ENCODE measurements at regions not wholly inside any gene's neighbourhood (a gene's known extent, or its start where the extent isn't known, plus 50 kb on each side); places are given as distances from the start of the nearest gene placed in this dataset.
"Not testable (repeated sequence)": the region's sequence is repeated elsewhere in the genome, so short reads cannot be mapped to it uniquely, and the experiment has no call there.

GRCh38 chr10:35949811-35950211 is 307.7 kb upstream of the FZD8 start:
- H3K4me1 Mint-ChIP-seq, result no peaks in the 10 kb centered on the region
- no peaks in the 10 kb centered on the region for H3K36me3 Mint-ChIP-seq
- H3K4me3 Mint-ChIP-seq, result no peak overlapping the region
- H3K27ac Mint-ChIP-seq, result no peak overlapping the region
- CTCF ChIA-PET, result no interaction called here
- DNase-seq, result no peak
- no peaks in the 10 kb centered on the region for H3K27me3 Mint-ChIP-seq
- peaks cover 2% of the 10 kb centered on the region for H3K9me3 Mint-ChIP-seq

- no peak overlapping the region for H3K27ac Mint-ChIP-seq
These were observed 304.5 kb upstream of the FZD8 start for GRCh38 chr10:35946556-35946955.

GRCh38 chr10:35942057-35942456 is 300.0 kb upstream of the FZD8 start:
- H3K4me1 Mint-ChIP-seq, result no peaks in the 10 kb centered on the region
- DNase-seq, result no peak
- CTCF ChIA-PET, result no interaction called here

More at GRCh38 chr10:35946556-35946955, 304.5 kb upstream of the FZD8 start:
- CTCF ChIA-PET, result interaction anchor here (0.6 kb wide), 1 partner anchor 187 kb away, joined by 3 read pairs; no protein-coding TSS in a partner anchor
- no peak for DNase-seq
- Mint-ChIP-seq H3K36me3 (no peaks in the 10 kb centered on the region), H3K9me3 (peaks cover 6% of the 10 kb centered on the region), H3K27me3 (no peaks in the 10 kb centered on the region), H3K4me1 (no peaks in the 10 kb centered on the region), H3K4me3 (no peak overlapping the region)

GRCh38 chr10:35940141-35941041 is 298.3 kb upstream of the FZD8 start:
- CTCF ChIA-PET, result no interaction called here
- Mint-ChIP-seq H3K9me3 (peaks cover 12% of the 10 kb centered on the region), H3K36me3 (no peaks in the 10 kb centered on the region), H3K27ac (no peak overlapping the region), H3K4me1 (no peaks in the 10 kb centered on the region), H3K27me3 (no peaks in the 10 kb centered on the region), H3K4me3 (no peak overlapping the region)
- DNase-seq, result no peak

More at GRCh38 chr10:35942057-35942456, 300.0 kb upstream of the FZD8 start:
- Mint-ChIP-seq H3K9me3 (peaks cover 13% of the 10 kb centered on the region), H3K27me3 (no peaks in the 10 kb centered on the region), H3K36me3 (no peaks in the 10 kb centered on the region), H3K4me3 (no peak overlapping the region), H3K27ac (no peak overlapping the region)

- Mint-ChIP-seq H3K27me3 (no peaks in the 10 kb centered on the region), H3K9me3 (peaks cover 8% of the 10 kb centered on the region), H3K4me3 (no peak overlapping the region), H3K4me1 (no peaks in the 10 kb centered on the region), H3K27ac (no peak overlapping the region), H3K36me3 (no peaks in the 10 kb centered on the region)
- DNase-seq, result no peak
- CTCF ChIA-PET, result no interaction called here
These were observed 296.1 kb upstream of the FZD8 start for GRCh38 chr10:35938160-35938559.

GRCh38 chr10:35937546-35937945 is 295.4 kb upstream of the FZD8 start:
- CTCF ChIA-PET, result no interaction called here
- no peak overlapping the region for H3K27ac Mint-ChIP-seq
- no peaks in the 10 kb centered on the region for H3K27me3 Mint-ChIP-seq
- no peaks in the 10 kb centered on the region for H3K4me1 Mint-ChIP-seq
- no peak for DNase-seq
- peaks cover 8% of the 10 kb centered on the region for H3K9me3 Mint-ChIP-seq
- H3K4me3 Mint-ChIP-seq, result no peak overlapping the region
- no peaks in the 10 kb centered on the region for H3K36me3 Mint-ChIP-seq

GRCh38 chr10:35934642-35934995 is 292.5 kb upstream of the FZD8 start:
- H3K4me3 Mint-ChIP-seq, result no peak overlapping the region
- no peaks in the 10 kb centered on the region for H3K27me3 Mint-ChIP-seq
- no peak overlapping the region for H3K27ac Mint-ChIP-seq
- peaks cover 8% of the 10 kb centered on the region for H3K9me3 Mint-ChIP-seq
- H3K36me3 Mint-ChIP-seq, result no peaks in the 10 kb centered on the region
- DNase-seq, result no peak
- H3K4me1 Mint-ChIP-seq, result no peaks in the 10 kb centered on the region
- CTCF ChIA-PET, result no interaction called here

- Mint-ChIP-seq H3K9me3 (peaks cover 8% of the 10 kb centered on the region), H3K27ac (no peak overlapping the region), H3K4me3 (no peak overlapping the region), H3K4me1 (no peaks in the 10 kb centered on the region), H3K36me3 (no peaks in the 10 kb centered on the region), H3K27me3 (no peaks in the 10 kb centered on the region)
- no peak for DNase-seq
- CTCF ChIA-PET, result no interaction called here
These were observed 292.0 kb upstream of the FZD8 start for GRCh38 chr10:35933940-35934641.

GRCh38 chr10:35933491-35933890 is 291.4 kb upstream of the FZD8 start:
- H3K9me3 Mint-ChIP-seq, result peaks cover 8% of the 10 kb centered on the region
- H3K36me3 Mint-ChIP-seq, result no peaks in the 10 kb centered on the region
- CTCF ChIA-PET, result no interaction called here
- no peaks in the 10 kb centered on the region for H3K4me1 Mint-ChIP-seq
- H3K27me3 Mint-ChIP-seq, result no peaks in the 10 kb centered on the region
- H3K27ac Mint-ChIP-seq, result no peak overlapping the region
- no peak for DNase-seq
- no peak overlapping the region for H3K4me3 Mint-ChIP-seq

- H3K9me3 Mint-ChIP-seq, CTCF ChIA-PET, H3K36me3 Mint-ChIP-seq: not testable (repeated sequence)
These were observed 287.9 kb upstream of the FZD8 start for GRCh38 chr10:35929962-35930361.

GRCh38 chr10:35928748-35929147 is 286.7 kb upstream of the FZD8 start:
- Mint-ChIP-seq H3K4me1 (no peaks in the 10 kb centered on the region), H3K4me3 (no peak overlapping the region), H3K27me3 (no peaks in the 10 kb centered on the region), H3K36me3 (no peaks in the 10 kb centered on the region), H3K9me3 (no peaks in the 10 kb centered on the region), H3K27ac (no peak overlapping the region)
- CTCF ChIA-PET, result no interaction called here
- DNase-seq, result no peak

More at GRCh38 chr10:35929962-35930361, 287.9 kb upstream of the FZD8 start:
- not testable (repeated sequence) for DNase-seq, H3K27me3 Mint-ChIP-seq, H3K27ac Mint-ChIP-seq, H3K4me1 Mint-ChIP-seq, H3K4me3 Mint-ChIP-seq

GRCh38 chr10:35927990-35928488 is 285.9 kb upstream of the FZD8 start:
- Mint-ChIP-seq H3K27ac (no peak overlapping the region), H3K36me3 (no peaks in the 10 kb centered on the region), H3K27me3 (no peaks in the 10 kb centered on the region), H3K9me3 (no peaks in the 10 kb centered on the region), H3K4me1 (no peaks in the 10 kb centered on the region), H3K4me3 (no peak overlapping the region)
- no peak for DNase-seq
- CTCF ChIA-PET, result no interaction called here

- Mint-ChIP-seq H3K4me3 (no peak overlapping the region), H3K36me3 (no peaks in the 10 kb centered on the region), H3K27ac (no peak overlapping the region), H3K27me3 (no peaks in the 10 kb centered on the region), H3K4me1 (no peaks in the 10 kb centered on the region), H3K9me3 (no peaks in the 10 kb centered on the region)
- CTCF ChIA-PET, result no interaction called here
- no peak for DNase-seq
These were observed 285.2 kb upstream of the FZD8 start for GRCh38 chr10:35927341-35927740.

GRCh38 chr10:35926846-35927245 is 284.8 kb upstream of the FZD8 start:
- Mint-ChIP-seq H3K27me3 (no peaks in the 10 kb centered on the region), H3K4me1 (no peaks in the 10 kb centered on the region), H3K27ac (no peak overlapping the region), H3K4me3 (no peak overlapping the region), H3K9me3 (no peaks in the 10 kb centered on the region), H3K36me3 (no peaks in the 10 kb centered on the region)
- no peak for DNase-seq
- CTCF ChIA-PET, result no interaction called here

- H3K36me3 Mint-ChIP-seq, result no peaks in the 10 kb centered on the region
- H3K27me3 Mint-ChIP-seq, result no peaks in the 10 kb centered on the region
- CTCF ChIA-PET, result no interaction called here
- H3K27ac Mint-ChIP-seq, result no peak overlapping the region
- H3K4me3 Mint-ChIP-seq, result no peak overlapping the region
- H3K4me1 Mint-ChIP-seq, result no peaks in the 10 kb centered on the region
- no peaks in the 10 kb centered on the region for H3K9me3 Mint-ChIP-seq
- DNase-seq, result no peak
These were observed 283.4 kb upstream of the FZD8 start for GRCh38 chr10:35925493-35925892.

All from activated naive CD4-positive, alpha-beta T cell treated with anti-CD3 and anti-CD28 coated beads, Interleukin-2, amount 10 ng/mL, durations not matched to agents 7 days and 5 days (primary cell).